ENCODE measurements at regions not wholly inside any gene's neighbourhood (a gene's known extent, or its start where the extent isn't known, plus 50 kb on each side); places are given as distances from the start of the nearest gene placed in this dataset.
A peak's percentile ranks its signal among the peaks of the same experiment; 100 is the strongest.
"Not testable (repeated sequence)": the region's sequence is repeated elsewhere in the genome, so short reads cannot be mapped to it uniquely, and the experiment has no call there.

DNA sequence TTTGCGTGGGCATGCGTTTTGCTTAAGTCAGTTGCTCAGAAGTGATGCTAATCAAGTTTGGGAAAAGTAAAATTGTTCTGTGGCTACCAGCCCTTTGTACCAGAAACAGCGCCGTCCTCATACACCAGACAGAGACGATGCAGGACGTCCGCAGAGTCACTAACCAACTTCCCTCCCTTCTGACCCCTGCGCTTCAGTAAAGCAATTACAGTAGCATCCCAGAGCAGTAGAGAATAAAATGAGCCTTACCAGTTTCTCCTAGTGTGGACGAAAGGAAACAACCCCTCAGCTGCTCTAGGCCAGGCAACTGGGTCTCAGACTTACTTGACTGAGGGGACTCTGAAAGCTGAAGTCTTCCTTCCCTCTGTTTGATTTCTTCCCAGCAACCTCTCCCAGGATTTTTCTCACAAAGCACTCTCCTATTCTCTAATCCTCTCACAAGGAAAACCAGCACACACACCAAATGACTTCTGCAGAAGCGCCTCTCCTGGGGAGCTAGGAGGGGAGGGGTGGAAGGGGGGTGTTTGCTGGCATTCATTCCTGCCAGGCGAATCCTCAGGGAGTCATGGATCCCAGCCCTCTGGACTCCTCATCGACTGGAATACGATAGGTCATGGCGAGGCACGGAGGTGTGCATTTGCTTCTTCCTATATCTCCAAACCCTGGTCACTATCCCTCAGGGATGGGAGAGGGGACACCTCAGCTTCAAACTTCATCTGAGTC is 56.0 kb upstream of the MID1 start:
- DNase-seq (ENCODE audit: low spot score) = no peak

DNA sequence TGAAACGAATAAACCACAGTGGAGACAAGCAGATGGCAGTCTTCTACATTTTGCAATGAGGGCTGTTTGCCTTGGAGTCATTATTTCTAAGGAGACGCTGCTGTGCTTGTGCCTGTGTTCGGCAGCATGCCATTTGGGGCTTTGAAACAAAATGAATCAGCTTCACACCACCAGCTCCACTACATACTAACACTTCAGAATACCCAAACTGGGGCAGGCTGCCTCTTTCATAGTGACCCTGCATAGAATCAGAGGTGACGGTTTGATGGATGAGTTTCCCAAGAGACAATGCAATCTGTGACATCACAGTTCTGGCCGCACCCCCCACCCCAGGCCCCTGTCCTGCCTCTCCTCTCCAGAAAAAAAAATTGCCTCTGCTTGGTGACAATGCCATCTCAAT is 57.1 kb upstream of the MID1 start:
- peak; percentile 36 for DNase-seq (ENCODE audit: low spot score)

DNA sequence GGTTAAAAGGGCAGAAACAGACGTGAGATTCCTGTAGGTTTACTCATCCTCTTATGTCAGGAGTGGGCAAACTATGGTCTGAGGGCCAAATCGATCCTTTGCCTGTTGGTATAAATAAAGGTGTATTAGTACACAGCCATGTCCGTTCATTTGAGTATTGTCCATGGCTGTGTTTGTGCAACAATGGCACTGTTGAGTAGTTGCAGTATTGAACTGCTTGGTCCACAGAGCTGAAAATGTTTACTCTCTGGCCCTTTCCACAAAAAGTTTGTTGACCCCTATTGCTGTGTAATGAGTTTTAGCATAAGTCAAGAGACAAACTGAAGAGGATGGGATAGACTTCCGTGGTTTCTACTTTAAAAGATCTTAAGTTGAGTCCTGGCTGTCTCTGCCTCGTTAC is 59.0 kb upstream of the MID1 start:
- DNase-seq (ENCODE audit: low spot score) = no peak

DNA sequence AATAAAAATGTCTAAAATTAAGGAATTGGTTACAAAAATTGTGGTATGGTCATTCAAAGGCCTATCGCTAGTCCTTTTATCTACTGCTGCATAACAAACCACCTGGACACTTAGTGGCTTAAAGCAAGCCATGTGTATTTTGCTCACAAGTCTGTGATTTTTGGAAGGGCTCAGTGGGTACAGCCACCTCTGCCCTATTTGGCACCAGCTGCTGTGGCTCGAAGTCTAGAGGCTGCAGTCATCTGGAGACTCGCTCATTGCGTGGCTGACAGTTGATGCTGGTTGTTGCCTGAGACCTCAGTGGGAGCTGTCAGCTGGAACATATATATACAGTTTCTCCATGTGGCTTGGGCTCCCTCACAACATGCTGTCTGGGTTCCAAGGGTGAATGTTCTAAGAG is 60.8 kb upstream of the MID1 start:
- no peak for DNase-seq (ENCODE audit: low spot score)

DNA sequence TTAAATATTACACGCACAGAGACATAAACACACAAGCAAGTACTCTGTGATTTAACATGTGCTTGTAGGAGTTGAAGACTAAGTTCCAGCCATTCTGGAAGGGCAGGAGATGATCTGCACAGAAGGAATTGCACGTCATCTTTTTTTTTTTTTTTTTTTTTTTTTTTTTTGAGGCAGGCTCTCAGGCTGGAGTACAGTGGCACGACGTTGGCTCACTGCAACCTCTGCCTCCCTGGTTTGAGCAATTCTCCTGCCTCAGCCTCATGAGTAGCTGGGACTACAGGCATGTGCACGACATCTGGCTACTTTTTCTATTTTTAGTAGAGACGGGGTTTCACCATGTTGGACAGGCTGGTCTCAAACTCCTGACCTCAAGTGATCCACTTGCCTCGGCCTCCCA is 63.2 kb upstream of the MID1 start:
- DNase-seq (ENCODE audit: low spot score) = not testable (repeated sequence)

DNA sequence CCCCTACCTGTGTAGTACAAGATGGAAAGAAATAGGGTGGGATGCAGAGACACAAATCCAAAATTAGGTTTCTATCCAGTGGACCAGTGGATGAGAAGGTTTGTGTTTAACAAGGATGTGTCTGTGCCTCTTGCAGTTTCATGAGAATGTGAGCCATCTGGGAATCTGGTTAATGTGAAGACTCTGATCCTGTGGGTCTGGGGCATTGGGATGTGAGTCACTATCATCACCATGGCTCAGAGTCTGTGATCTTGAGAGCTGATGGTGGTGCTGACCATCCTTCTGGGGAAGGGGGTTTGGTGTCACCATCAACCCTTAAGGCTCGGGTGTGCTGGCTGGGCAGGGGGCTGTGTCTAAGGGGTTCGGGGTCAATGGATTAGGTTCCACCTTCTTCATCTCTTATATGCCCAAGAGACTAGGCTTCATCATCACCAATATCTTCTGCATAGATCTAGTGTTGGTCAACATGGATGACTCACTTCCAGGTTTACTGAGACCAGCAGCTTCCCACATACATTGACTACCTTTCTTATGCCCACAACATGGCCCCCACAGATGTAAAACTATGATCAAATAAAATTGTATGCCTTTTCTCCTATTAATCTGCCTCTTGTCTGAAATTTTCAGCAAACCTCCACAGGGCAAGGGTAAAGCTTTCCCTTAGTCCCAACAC is 65.7 kb upstream of the MID1 start:
- DNase-seq (ENCODE audit: low spot score) = no peak

DNA sequence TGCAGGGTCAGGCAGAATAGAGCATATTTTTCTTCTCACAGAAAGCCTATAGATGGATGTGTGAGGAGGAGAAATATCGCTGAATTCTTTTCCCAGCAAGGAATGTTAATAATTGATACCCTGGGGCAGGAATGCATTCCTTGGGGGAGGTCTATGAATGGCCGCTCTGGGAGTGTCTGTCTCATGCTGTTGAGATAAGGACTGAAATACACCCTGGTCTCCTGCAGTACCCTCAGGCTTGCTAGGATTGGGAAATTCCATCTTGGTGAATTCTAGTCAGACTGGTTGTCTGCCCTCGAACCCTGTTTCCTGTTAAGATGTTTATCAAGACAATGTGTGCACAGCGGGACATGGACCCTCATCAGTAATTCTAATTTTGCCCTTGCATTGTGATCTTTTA is 71.4 kb upstream of the MID1 start:
- DNase-seq (ENCODE audit: low spot score) = not testable (repeated sequence)

DNA sequence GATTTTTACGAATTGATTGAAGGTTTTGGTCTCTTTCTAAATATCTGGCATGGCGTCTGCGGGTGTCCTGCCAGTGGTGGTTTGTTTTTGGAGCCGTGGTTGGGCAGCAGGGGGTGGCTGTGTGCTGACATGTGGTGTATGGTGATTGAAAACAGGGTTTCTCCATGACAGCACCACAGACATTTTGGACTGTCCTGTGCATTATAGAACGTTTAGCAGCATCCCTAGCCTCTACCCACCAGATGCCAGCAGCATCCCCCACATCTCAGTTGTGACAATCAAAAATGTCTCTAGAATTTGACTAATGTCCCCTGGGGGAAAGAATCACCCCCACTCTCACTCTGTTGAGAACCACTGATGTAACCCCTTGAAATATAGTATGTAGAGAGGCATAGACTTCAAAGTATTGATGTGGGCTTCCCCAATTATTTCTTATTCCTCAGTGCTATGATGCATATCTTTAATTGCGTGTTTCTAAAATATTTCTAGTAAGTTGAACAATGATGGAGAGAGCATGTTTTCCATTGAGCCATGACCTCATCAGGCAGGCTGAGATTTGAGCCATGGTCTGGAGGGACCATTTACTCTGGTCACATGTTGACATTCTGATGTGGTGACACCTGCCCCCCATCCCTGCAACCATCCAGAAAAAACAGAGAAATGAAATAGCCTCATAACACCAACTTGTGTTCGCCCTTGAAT is 77.4 kb upstream of the MID1 start:
- no peak for DNase-seq (ENCODE audit: low spot score)

DNA sequence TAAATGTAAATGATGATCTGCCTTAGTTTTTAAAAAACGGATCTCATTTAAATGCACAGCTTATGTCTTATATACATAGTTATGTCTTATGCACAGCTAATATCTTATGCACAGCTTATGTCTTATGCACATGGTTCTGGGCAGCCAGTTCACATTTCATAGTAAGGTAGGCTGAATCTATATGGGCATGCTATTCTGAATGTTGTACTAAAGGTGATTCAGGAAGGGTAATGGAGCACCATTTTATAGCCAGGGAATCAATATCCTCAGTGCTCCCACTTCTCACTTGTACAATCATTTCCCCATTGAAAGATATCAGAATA is 77.9 kb upstream of the MID1 start:
- no peak for DNase-seq (ENCODE audit: low spot score)

DNA sequence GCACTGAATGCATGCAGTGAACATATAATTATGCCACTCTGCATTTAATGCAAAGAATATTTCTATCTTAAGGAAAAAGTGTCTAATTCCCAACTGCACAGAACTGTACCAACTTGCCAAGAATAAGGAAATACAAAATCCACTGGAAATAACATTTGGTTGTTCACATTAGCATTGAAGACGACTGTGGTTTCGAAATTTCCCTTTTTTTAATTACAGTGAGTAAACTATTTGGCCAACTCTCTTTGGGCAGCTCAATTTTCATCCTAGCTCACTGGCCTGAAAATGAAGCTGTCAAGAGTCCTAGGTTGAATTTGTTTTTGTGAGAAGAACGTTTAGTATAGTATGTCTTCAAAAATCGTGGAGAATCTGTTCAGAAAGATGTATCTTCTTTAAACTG is 81.6 kb upstream of the MID1 start:
- no peak for DNase-seq (ENCODE audit: low spot score)

DNA sequence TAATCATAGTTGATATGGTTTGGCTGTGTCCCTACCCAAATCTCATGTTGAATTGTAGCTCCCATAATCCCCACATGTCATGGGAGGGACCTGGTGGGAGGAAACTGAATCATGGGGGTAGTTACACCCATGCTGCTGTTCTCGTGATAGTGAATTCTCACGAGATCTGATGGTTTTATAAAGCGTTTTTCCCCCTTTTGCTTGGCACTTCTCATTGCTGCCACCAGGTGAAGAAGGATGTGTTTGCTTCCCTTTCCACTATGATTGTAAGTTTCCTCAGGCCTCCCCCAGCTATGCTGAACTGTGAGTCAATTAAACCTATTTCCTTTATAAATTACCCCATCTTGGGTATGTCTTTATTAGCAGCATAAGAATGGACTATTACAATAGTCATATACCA is 86.0 kb upstream of the MID1 start:
- DNase-seq (ENCODE audit: low spot score) = not testable (repeated sequence)

DNA sequence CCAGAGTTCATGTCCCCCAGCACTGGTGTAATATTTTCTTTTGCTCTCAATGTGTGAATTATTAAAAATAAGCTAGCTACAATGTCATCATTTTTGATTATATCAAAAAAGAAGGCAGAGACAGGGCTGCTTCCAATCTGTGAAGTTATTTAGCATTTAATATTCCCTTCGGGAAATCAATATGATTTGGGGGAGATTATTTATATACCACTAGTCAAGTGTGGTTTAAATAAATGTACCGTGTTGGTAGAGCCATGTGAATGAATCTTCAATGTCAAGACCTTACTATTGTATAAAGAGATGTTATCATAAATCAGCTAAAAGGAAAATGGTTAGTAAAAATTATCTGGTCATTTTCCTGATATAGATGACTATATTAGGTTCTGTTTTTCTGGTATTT is 87.4 kb upstream of the MID1 start:
- DNase-seq (ENCODE audit: low spot score) = no peak

DNA sequence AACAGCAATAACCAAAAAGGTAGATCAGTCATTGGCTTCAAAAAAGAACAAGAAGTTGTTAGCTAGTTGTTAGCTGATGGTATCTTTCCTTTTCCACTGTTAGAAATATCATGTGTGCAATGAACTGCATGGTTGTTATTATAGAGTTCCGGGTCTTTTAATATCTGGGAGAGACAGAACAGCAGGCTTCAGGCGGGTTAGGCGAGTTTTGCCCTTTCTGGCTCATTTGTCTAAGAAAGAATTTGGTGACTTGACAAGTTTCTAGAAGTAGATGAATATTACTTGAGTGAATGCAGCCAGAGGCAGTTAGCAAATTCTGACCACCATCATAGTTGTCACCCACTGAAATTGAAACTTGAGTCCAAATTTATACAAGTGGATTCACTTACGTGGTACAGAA is 88.9 kb upstream of the MID1 start:
- DNase-seq (ENCODE audit: low spot score) = no peak

DNA sequence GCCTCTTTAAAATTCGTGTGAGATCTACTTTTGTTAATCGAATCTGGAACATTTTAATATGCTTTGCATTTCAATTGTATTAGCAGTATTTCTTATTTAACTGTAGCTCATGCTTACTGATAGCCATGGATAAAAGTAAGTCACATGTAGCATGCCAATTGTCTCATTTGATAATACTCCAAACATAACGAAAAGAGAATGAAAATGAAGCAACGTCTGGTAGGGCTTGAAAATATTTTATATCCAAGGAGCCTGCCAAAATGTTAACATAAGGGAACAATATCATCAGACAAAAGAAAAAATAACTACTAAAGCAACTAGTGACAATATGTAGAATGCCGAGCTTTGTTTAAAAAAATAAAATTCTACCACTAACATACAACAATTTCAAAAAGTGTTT is 94.1 kb upstream of the MID1 start:
- DNase-seq (ENCODE audit: low spot score) = no peak

DNA sequence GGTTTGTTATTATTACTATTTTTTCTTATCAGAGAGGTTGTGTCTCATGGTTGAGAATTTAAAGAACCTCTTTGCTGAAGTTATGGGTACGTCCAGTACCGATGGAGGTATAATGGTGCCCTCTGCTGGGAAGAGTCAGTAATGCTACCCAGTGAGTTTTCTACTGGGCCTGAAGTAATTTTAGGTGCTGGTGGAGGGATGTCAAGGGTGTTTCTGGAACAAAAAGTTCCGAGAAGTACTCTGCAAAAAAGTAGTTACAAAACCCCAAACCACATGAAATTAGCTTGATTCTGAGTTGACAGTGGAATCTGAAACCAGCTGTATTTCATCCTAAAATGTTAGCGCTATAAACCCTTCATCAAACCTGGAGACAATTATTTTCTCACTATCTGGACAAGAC is 102.5 kb upstream of the MID1 start:
- DNase-seq (ENCODE audit: low spot score) = peak; percentile 47

DNA sequence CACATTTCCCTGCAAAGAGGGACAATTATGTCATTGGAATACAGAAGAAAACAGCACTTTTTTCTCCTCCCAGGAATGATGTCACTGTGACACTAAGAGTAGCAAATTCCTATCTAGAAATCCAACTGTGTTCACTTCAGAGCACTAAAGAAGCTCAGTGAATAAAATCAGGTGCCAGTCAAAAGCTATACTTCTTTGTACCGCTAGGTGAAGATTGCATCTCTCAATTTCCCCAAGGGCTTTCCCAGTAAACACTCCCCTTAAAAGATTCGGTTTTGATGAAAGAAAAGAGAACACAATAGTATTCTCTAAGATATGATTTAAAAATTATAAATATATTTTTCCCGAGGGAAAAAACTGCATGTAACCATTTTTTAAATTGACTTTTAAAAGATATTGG is 104.7 kb upstream of the MID1 start:
- no peak for DNase-seq (ENCODE audit: low spot score)

DNA sequence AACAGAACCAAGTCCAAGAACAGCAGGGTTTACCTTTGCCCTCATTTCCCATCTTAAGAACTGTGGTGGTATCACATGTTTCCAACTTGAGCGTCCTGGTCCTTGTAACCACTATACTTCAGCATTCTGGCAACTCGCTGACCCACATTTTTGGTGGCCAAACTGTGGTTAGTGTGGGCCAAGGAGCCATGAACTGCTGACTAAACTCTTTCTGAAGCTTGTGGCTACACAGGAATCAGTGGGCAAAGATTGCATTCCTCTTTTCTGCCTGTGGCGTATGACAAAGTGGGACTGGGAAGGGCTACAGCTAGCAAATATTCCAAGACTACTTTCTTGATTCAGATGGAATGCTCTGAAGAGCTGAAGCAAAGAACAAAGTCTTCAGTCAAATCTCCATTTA is 106.3 kb upstream of the MID1 start:
- peak; percentile 1 for DNase-seq (ENCODE audit: low spot score)

DNA sequence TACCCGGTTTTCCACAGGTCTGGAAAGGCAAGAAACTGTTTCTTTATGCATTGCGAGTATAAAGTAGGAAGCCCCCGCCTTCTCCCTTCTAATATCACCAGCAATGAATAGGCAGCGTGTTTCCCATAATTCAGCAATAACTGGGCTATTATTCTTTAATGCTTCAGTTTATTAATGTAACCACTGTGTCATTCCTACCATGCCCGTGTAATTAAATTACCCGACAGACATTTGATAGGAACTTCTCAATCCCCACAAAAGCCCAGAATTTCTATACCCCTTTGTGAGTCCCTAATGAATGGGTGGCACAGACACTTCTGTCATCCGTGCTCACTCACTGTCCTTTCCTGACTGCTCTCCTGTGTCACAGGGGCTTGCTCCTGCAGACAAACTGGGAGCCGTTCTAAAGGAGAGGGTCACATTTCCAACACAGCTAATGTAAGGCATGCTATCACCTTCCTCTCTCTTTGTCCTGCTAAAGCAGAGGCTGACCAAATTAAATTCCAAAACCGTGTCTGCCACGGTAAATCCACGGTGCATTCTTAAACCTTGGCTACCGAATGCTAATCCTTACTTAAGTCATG is 108.5 kb upstream of the MID1 start:
- no peak for DNase-seq (ENCODE audit: low spot score)

DNA sequence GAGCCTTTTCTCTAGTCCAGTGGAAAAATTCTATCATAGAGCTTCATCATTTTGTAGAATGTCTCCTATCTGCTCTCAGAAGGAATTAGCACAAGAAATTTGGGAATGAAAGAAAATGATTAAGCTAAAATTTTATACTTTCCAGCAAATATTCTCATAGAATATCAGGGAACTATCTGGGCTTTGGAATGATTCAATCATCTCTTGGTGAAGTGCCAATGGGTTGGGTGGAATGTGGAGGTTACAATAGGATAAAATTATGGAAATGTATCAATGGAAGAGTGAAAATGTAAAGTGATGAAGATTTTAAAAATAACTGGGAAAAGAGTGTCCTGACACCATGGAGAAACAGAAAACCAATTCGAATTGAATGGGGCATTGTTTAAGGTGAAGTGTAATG is 119.0 kb upstream of the MID1 start:
- DNase-seq (ENCODE audit: low spot score) = no peak

DNA sequence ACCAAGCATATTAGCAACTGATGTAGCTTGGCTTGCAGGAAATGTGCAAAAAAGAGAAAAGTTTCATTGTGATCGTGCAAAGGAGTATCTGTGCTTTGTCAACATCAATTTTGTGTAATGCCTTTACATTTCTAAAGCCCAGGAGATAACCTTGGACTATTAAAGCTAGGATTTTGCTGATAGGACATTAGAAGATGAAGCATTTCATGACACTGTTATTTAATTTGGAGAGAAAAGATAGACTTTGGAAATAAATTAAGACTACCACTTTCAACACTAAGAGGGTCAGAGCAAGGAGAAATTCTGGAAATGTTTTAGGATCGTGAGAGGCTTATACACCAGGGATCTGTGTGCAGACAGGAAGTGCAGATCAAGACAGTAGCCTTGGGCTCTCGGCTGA is 120.6 kb upstream of the MID1 start:
- no peak for DNase-seq (ENCODE audit: low spot score)

DNA sequence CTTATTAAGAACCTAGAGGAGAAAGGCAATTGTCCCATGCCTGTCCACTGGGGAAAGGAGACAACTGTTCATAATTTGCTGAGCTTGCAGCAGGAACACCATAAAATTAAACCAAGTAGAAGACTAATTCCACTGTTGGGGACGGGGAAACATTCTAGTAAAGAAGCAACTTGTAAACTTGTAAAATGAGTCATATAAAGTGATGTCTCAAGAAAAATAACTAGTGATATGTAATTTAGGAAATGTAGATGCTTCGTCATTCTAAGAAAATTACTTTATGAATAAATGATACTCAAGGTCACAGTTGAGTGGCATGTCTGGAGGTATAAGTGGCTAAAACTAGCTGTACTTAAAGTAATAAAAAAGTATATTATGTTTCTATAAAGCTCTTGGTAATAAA is 121.2 kb upstream of the MID1 start:
- no peak for DNase-seq (ENCODE audit: low spot score)

DNA sequence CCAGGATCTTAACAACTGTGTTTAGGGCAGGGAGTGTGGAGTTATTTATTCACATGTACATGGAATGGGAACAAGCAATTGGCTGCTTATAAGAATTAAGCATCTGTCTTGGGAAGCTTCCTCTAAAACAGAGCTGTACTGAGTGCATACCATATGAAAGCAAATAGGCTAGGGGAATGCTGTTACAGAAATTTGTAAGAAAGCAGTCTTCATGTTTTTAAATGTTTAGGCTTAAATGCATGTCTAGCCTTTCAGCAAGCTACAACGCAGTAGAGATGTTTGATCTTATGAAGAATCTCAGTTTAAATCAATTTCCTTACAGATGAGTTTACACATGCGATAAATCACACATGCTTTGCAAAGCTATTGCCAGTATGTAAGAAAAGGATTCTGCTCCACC is 123.1 kb upstream of the MID1 start:
- DNase-seq (ENCODE audit: low spot score) = no peak

DNA sequence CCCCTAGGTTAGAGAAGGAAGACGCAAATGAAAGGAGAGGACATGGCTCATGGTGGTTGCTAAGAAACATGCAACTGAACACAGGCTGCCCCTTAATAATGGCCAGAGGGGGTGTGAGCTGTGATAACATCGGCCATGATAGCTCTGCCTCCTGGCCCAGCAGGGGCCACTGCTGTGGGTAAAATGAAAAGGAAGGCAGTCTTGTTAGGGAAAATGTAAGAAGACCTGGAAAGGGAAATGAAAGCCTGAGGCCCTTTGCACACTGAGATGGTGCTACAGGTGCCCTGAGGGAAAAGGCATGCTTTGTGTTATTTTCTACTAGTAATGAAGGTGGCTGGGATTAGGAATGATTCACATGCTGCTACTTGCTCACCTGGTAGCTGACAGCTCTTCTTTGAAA is 123.6 kb upstream of the MID1 start:
- DNase-seq (ENCODE audit: low spot score) = no peak
